H1 (cell line): ENCODE measurements at regions not wholly inside any gene's neighbourhood (a gene's known extent, or its start where the extent isn't known, plus 50 kb on each side); places are given as distances from the start of the nearest gene placed in this dataset.

ENCODE experiments used
- HDAC6 ChIP-seq: IDR thresholded peaks from one replicate; pipeline ENCODE4 v1.7.1; 2012; ENCODE audit warnings: low read depth, mild to moderate bottlenecking, inconsistent platforms, low read length, moderate library complexity
- NANOG ChIP-seq: IDR thresholded peaks from 2 replicates; pipeline ENCODE4 v1.6.1; 2011; ENCODE audit warnings: low read length, low read depth, mild to moderate bottlenecking, inconsistent platforms; ENCODE audit not compliant: insufficient read depth, poor library complexity, severe bottlenecking
- RAD21 ChIP-seq, 2 experiments: IDR thresholded peaks in 1 of 2; conservative IDR thresholded peaks in 1 of 2; 2 replicates each; pipeline ENCODE4 v1.6.1; 2011; ENCODE audit warnings: low read depth in 2 of 2, low read length in 2 of 2, improper control_type of control experiment in 1 of 2, inconsistent platforms in 1 of 2, mild to moderate bottlenecking in 1 of 2, moderate library complexity in 1 of 2
- TAF1 ChIP-seq: IDR thresholded peaks from 2 replicates; pipeline ENCODE4 v1.6.1; 2011; ENCODE audit warnings: mild to moderate bottlenecking, low read depth, low read length
- TCF12 ChIP-seq: IDR thresholded peaks from 2 replicates; pipeline ENCODE4 v1.6.1; 2011; ENCODE audit warnings: low read depth, mild to moderate bottlenecking, low read length
- TEAD4 ChIP-seq: IDR thresholded peaks from 2 replicates; pipeline ENCODE4 v1.6.1; 2012; ENCODE audit warnings: low read depth, low read length, inconsistent platforms, mixed read lengths
- YY1 ChIP-seq: IDR thresholded peaks from 2 replicates; pipeline ENCODE4 v1.6.1; 2011; ENCODE audit warnings: low read depth, mild to moderate bottlenecking, low read length
- ZNF274 ChIP-seq: IDR thresholded peaks from 2 replicates; pipeline ENCODE4 v1.7.0; 2012; ENCODE audit warnings: low read length, borderline replicate concordance; ENCODE audit errors: extremely low read depth
- TF ChIP-seq, protein P1 (sequence below): fragments of 300-600 bp; sonication (generic); IDR thresholded peaks from 2 replicates; pipeline ENCODE4 v1.7.1; 2012; ENCODE audit warnings: low read length, moderate library complexity, mild to moderate bottlenecking, inconsistent platforms; ENCODE audit not compliant: insufficient replicate concordance
- TF ChIP-seq, protein P2 (sequence below), 3 experiments: IDR thresholded peaks; 1 replicate in 2 of 3; 2 replicates in 1 of 3; pipeline versions ENCODE4 v1.5.1 to v1.6.1; 2011; ENCODE audit warnings: low read length in 3 of 3, mild to moderate bottlenecking in 3 of 3, inconsistent platforms in 2 of 3, low read depth in 1 of 3, moderate library complexity in 1 of 3; ENCODE audit not compliant: insufficient read depth in 1 of 3; ENCODE audit errors: control extremely low read depth in 1 of 3
- TF ChIP-seq, protein P3 (sequence below): IDR thresholded peaks from 2 replicates; pipeline ENCODE4 v1.6.1; 2012; ENCODE audit warnings: low read length, inconsistent platforms

DNA sequence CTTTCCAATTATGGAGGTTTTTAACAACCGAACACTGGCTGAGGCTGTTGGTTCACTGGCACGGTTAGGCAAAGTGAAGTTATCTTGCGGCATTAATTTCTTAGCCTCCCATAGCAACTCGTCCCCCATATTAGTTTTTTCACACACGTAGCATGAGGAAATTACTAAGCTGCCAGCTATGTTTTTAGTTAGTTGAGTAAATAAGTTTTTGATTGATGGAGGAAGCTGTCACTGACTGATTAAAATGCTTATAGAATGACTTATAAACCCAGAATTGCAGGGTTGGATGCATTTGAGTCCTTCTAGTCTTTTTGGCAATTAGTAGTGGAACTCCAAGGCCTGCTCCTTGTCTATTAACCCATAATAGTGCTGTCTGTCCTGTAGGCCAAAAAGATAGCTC lies 97.1 kb downstream of the ALG10 start:
- TF ChIP-seq YY1 (no peak), TEAD4 (no peak), NANOG (no peak), RAD21 (IDR thresholded peaks at IDR 0.05 in 1 of 2, conservative IDR thresholded peaks at IDR 0.05 in 1 of 2; ENCODE audit: low read depth in 2 of 2, low read length in 2 of 2) (no peak), ZNF274 (no peak), TCF12 (no peak), TAF1 (no peak), HDAC6 (no peak)
- TF ChIP-seq, protein P1, sequence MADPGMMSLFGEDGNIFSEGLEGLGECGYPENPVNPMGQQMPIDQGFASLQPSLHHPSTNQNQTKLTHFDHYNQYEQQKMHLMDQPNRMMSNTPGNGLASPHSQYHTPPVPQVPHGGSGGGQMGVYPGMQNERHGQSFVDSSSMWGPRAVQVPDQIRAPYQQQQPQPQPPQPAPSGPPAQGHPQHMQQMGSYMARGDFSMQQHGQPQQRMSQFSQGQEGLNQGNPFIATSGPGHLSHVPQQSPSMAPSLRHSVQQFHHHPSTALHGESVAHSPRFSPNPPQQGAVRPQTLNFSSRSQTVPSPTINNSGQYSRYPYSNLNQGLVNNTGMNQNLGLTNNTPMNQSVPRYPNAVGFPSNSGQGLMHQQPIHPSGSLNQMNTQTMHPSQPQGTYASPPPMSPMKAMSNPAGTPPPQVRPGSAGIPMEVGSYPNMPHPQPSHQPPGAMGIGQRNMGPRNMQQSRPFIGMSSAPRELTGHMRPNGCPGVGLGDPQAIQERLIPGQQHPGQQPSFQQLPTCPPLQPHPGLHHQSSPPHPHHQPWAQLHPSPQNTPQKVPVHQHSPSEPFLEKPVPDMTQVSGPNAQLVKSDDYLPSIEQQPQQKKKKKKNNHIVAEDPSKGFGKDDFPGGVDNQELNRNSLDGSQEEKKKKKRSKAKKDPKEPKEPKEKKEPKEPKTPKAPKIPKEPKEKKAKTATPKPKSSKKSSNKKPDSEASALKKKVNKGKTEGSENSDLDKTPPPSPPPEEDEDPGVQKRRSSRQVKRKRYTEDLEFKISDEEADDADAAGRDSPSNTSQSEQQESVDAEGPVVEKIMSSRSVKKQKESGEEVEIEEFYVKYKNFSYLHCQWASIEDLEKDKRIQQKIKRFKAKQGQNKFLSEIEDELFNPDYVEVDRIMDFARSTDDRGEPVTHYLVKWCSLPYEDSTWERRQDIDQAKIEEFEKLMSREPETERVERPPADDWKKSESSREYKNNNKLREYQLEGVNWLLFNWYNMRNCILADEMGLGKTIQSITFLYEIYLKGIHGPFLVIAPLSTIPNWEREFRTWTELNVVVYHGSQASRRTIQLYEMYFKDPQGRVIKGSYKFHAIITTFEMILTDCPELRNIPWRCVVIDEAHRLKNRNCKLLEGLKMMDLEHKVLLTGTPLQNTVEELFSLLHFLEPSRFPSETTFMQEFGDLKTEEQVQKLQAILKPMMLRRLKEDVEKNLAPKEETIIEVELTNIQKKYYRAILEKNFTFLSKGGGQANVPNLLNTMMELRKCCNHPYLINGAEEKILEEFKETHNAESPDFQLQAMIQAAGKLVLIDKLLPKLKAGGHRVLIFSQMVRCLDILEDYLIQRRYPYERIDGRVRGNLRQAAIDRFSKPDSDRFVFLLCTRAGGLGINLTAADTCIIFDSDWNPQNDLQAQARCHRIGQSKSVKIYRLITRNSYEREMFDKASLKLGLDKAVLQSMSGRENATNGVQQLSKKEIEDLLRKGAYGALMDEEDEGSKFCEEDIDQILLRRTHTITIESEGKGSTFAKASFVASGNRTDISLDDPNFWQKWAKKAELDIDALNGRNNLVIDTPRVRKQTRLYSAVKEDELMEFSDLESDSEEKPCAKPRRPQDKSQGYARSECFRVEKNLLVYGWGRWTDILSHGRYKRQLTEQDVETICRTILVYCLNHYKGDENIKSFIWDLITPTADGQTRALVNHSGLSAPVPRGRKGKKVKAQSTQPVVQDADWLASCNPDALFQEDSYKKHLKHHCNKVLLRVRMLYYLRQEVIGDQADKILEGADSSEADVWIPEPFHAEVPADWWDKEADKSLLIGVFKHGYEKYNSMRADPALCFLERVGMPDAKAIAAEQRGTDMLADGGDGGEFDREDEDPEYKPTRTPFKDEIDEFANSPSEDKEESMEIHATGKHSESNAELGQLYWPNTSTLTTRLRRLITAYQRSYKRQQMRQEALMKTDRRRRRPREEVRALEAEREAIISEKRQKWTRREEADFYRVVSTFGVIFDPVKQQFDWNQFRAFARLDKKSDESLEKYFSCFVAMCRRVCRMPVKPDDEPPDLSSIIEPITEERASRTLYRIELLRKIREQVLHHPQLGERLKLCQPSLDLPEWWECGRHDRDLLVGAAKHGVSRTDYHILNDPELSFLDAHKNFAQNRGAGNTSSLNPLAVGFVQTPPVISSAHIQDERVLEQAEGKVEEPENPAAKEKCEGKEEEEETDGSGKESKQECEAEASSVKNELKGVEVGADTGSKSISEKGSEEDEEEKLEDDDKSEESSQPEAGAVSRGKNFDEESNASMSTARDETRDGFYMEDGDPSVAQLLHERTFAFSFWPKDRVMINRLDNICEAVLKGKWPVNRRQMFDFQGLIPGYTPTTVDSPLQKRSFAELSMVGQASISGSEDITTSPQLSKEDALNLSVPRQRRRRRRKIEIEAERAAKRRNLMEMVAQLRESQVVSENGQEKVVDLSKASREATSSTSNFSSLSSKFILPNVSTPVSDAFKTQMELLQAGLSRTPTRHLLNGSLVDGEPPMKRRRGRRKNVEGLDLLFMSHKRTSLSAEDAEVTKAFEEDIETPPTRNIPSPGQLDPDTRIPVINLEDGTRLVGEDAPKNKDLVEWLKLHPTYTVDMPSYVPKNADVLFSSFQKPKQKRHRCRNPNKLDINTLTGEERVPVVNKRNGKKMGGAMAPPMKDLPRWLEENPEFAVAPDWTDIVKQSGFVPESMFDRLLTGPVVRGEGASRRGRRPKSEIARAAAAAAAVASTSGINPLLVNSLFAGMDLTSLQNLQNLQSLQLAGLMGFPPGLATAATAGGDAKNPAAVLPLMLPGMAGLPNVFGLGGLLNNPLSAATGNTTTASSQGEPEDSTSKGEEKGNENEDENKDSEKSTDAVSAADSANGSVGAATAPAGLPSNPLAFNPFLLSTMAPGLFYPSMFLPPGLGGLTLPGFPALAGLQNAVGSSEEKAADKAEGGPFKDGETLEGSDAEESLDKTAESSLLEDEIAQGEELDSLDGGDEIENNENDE, result no peak
- TF ChIP-seq, protein P2, sequence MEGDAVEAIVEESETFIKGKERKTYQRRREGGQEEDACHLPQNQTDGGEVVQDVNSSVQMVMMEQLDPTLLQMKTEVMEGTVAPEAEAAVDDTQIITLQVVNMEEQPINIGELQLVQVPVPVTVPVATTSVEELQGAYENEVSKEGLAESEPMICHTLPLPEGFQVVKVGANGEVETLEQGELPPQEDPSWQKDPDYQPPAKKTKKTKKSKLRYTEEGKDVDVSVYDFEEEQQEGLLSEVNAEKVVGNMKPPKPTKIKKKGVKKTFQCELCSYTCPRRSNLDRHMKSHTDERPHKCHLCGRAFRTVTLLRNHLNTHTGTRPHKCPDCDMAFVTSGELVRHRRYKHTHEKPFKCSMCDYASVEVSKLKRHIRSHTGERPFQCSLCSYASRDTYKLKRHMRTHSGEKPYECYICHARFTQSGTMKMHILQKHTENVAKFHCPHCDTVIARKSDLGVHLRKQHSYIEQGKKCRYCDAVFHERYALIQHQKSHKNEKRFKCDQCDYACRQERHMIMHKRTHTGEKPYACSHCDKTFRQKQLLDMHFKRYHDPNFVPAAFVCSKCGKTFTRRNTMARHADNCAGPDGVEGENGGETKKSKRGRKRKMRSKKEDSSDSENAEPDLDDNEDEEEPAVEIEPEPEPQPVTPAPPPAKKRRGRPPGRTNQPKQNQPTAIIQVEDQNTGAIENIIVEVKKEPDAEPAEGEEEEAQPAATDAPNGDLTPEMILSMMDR (IDR thresholded peaks at IDR 0.05; ENCODE audit: control extremely low read depth in 1 of 3, insufficient read depth in 1 of 3, low read depth in 1 of 3, low read length in 3 of 3), result no peak
- TF ChIP-seq, protein P3, sequence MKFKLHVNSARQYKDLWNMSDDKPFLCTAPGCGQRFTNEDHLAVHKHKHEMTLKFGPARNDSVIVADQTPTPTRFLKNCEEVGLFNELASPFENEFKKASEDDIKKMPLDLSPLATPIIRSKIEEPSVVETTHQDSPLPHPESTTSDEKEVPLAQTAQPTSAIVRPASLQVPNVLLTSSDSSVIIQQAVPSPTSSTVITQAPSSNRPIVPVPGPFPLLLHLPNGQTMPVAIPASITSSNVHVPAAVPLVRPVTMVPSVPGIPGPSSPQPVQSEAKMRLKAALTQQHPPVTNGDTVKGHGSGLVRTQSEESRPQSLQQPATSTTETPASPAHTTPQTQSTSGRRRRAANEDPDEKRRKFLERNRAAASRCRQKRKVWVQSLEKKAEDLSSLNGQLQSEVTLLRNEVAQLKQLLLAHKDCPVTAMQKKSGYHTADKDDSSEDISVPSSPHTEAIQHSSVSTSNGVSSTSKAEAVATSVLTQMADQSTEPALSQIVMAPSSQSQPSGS, result no peak
